CD14-positive monocyte (primary cell): ENCODE measurements at regions not wholly inside any gene's neighbourhood (a gene's known extent, or its start where the extent isn't known, plus 50 kb on each side); places are given as distances from the start of the nearest gene placed in this dataset.
"Not testable (repeated sequence)": the region's sequence is repeated elsewhere in the genome, so short reads cannot be mapped to it uniquely, and the experiment has no call there.

ENCODE experiments used
- DNase-seq, 3 donors: peaks; one replicate each; pipeline ENCODE4 v3.0.0-alpha.2; 2011 to 2022
- H2AFZ ChIP-seq: 2 replicates; pipeline ENCODE4 v1.6.0; 2012; ENCODE audit warnings: mild to moderate bottlenecking, low read depth, low read length, inconsistent platforms; ENCODE audit not compliant: insufficient read depth, poor library complexity, severe bottlenecking
- H3K27ac ChIP-seq, 2 donors: 1 replicate in 1 of 2; 2 replicates in 1 of 2; pipeline ENCODE4 v1.5.1; 2012 to 2013; ENCODE audit warnings: low read length in 2 of 2, control low read depth in 1 of 2, inconsistent platforms in 1 of 2, low read depth in 1 of 2, mild to moderate bottlenecking in 1 of 2
- H3K27me3 ChIP-seq, 2 donors: one replicate each; pipeline versions ENCODE4 v1.6.0 to v1.6.1; 2011 to 2013; ENCODE audit warnings: low read length in 2 of 2; ENCODE audit not compliant: control insufficient read depth in 2 of 2, insufficient read depth in 2 of 2
- H3K36me3 ChIP-seq, 2 donors: replicated peaks in 1 of 2; 1 replicate in 1 of 2; 2 replicates in 1 of 2; pipeline versions ENCODE4 v1.5.1 to v1.6.1; 2012 to 2013; ENCODE audit warnings: low read length in 2 of 2, control low read depth in 1 of 2, inconsistent platforms in 1 of 2, mild to moderate bottlenecking in 1 of 2; ENCODE audit not compliant: insufficient read depth in 2 of 2, control insufficient read depth in 1 of 2
- H3K4me1 ChIP-seq, 2 donors: 1 replicate in 1 of 2; 2 replicates in 1 of 2; pipeline versions ENCODE4 v1.5.1 to v1.6.1; 2012 to 2013; ENCODE audit warnings: low read length in 2 of 2, control low read depth in 1 of 2, inconsistent platforms in 1 of 2, mild to moderate bottlenecking in 1 of 2, moderate library complexity in 1 of 2; ENCODE audit not compliant: insufficient read depth in 2 of 2, control insufficient read depth in 1 of 2
- H3K4me2 ChIP-seq: replicated peaks from 2 replicates; pipeline ENCODE3; 2012; ENCODE audit warnings: low read length, moderate library complexity, mild to moderate bottlenecking; ENCODE audit not compliant: poor library complexity, severe bottlenecking; ENCODE audit errors: extremely low read depth
- H3K4me3 ChIP-seq, 3 experiments: fragments of 200-600 bp in 1 of 3; sonication (generic) in 1 of 3; replicated peaks in 1 of 3; 1 replicate in 2 of 3; 2 replicates in 1 of 3; pipeline ENCODE4 v1.5.1; 2011 to 2013; ENCODE audit warnings: low read length in 3 of 3, mild to moderate bottlenecking in 3 of 3, control low read depth in 2 of 3, low read depth in 2 of 3, inconsistent platforms in 1 of 3, moderate library complexity in 1 of 3
- H3K79me2 ChIP-seq: 2 replicates; pipeline ENCODE4 v1.6.0; 2012; ENCODE audit warnings: mild to moderate bottlenecking, control low read depth, inconsistent platforms, low read length, moderate library complexity; ENCODE audit not compliant: insufficient read depth
- H3K9ac ChIP-seq: 2 replicates; pipeline ENCODE4 v1.6.0; 2017; ENCODE audit warnings: low read length, mild to moderate bottlenecking; ENCODE audit not compliant: insufficient read depth, poor library complexity, severe bottlenecking
- H3K9me3 ChIP-seq, 2 donors: replicated peaks in 1 of 2; 1 replicate in 1 of 2; 2 replicates in 1 of 2; pipeline versions ENCODE4 v1.5.1 to v1.6.1; 2012 to 2013; ENCODE audit warnings: low read length in 2 of 2, control low read depth in 1 of 2; ENCODE audit not compliant: control insufficient read depth in 1 of 2, insufficient read depth in 1 of 2
- H4K20me1 ChIP-seq: 2 replicates; pipeline ENCODE4 v1.6.0; 2012; ENCODE audit warnings: mild to moderate bottlenecking, low read length, control low read depth, moderate library complexity; ENCODE audit not compliant: insufficient read depth
- H3K27ac Mint-ChIP-seq, 7 donors: one replicate each; pipeline ENCODE4 v1.8.0; 2020; ENCODE audit warnings: mild to moderate bottlenecking in 7 of 7, mixed read lengths in 7 of 7, moderate library complexity in 6 of 7, inconsistent platforms in 2 of 7
- H3K27me3 Mint-ChIP-seq, 3 donors: one replicate each; pipeline ENCODE4 v1.8.0; 2021 to 2022; ENCODE audit warnings: low read depth in 3 of 3, mild to moderate bottlenecking in 3 of 3, mixed read lengths in 3 of 3, moderate library complexity in 3 of 3, inconsistent platforms in 1 of 3
- H3K36me3 Mint-ChIP-seq, 2 donors: one replicate each; pipeline ENCODE4 v1.8.0; 2020; ENCODE audit warnings: mixed read lengths in 2 of 2, inconsistent platforms in 1 of 2, mild to moderate bottlenecking in 1 of 2
- H3K4me1 Mint-ChIP-seq: one replicate; pipeline ENCODE4 v1.8.0; 2020; ENCODE audit warnings: mild to moderate bottlenecking, mixed read lengths
- H3K4me3 Mint-ChIP-seq, 2 donors: one replicate each; pipeline ENCODE4 v1.8.0; 2020; ENCODE audit warnings: mild to moderate bottlenecking in 2 of 2, mixed read lengths in 2 of 2, moderate library complexity in 1 of 2
- H3K9me3 Mint-ChIP-seq, 7 donors: one replicate each; pipeline ENCODE4 v1.8.0; 2020 to 2022; ENCODE audit warnings: mixed read lengths in 7 of 7, mild to moderate bottlenecking in 6 of 7, moderate library complexity in 6 of 7, inconsistent platforms in 2 of 7
- CTCF ChIP-seq: fragments of 200-600 bp; IDR thresholded peaks from one replicate; pipeline ENCODE4 v1.8.0; 2022; ENCODE audit warnings: antibody characterized with exemption, mild to moderate bottlenecking
- WGBS: methylation state at CpG from one replicate; pipeline ENCODE4 v1.1.5; 2013; ENCODE audit warnings: missing lambda C conversion rate; ENCODE audit not compliant: insufficient coverage; 5-methylcytosine and 5-hydroxymethylcytosine counted together
- intact Hi-C, 2 donors: fragments of 100-400 bp; cut with micrococcal nuclease; formaldehyde crosslinking; loops; one replicate each; pipeline versions ENCODE4 v1.15.0 to v1.15.1; 2023

DNA sequence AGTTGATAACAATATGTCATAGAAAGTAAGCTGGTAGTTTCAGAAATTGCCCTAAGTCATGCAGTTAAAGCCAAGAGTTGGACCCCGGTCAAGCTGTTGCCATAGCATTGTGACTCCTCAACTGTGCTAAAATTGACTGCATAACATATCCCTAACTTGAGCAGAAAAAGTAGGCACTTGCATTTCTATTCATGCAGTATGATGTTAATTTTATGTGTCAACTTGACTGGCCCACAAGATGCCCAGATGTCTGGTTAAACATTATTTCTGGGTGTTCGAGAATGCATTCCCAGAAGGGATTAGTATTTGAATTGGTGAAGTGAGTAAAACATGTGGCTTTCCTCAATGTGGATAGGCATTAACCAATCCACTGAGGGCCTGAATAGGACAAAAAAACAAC, 136.4 kb downstream of the GPR63 start:
- intact Hi-C loops: no loop called here
- H3K36me3 ChIP-seq: no peaks in the 10 kb centered on the region
- no peak overlapping the region for H2AFZ ChIP-seq
- no peak overlapping the region for H3K27ac Mint-ChIP-seq
- H3K9me3 ChIP-seq: no peaks in the 10 kb centered on the region
- H3K4me1 ChIP-seq: no peaks in the 10 kb centered on the region
- H3K9me3 Mint-ChIP-seq: peaks cover 0 to 5% (median 0%) of the 10 kb centered on the region in 7 donors
- DNase-seq: no peak
- TF ChIP-seq CTCF: no peak
- H3K27ac ChIP-seq: no peak overlapping the region
- H3K4me3 ChIP-seq: no peak overlapping the region
- H3K36me3 Mint-ChIP-seq: no peaks in the 10 kb centered on the region
- no peaks in the 10 kb centered on the region for H3K4me1 Mint-ChIP-seq
- H3K27me3 Mint-ChIP-seq: no peaks in the 10 kb centered on the region
- H3K4me2 ChIP-seq: no peak overlapping the region
- no peaks in the 10 kb centered on the region for H4K20me1 ChIP-seq
- no peak overlapping the region for H3K4me3 Mint-ChIP-seq
- H3K27me3 ChIP-seq: no peaks in the 10 kb centered on the region
- WGBS: no CpG with 5 or more reads among the region's 2 CpGs
- H3K79me2 ChIP-seq: no peaks in the 10 kb centered on the region
- H3K9ac ChIP-seq: no peak overlapping the region

DNA sequence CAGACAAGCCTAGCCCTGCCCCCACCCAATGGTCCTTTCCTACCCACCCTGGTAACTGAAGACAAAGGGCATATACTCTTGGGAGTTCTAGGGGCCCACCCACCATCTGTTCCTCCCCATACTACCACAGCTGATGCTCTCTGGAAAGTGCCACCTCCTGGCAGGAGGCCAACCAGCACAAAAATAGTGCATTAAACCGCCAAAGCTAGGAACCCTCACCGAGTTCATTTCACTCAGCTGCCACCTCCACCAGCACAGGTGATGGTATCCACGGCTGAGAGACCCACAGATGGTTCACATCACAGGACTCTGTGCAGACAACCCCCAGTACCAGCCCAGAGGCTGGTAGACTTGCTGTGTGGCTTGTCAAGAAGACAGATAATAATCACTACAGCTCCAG, 131.5 kb downstream of the FHL5 start:
- H3K4me3 ChIP-seq, intact Hi-C loops, H3K4me1 ChIP-seq, H3K9me3 ChIP-seq, H3K4me2 ChIP-seq, H3K27me3 ChIP-seq, H3K79me2 ChIP-seq, H2AFZ ChIP-seq, H3K27ac ChIP-seq, H4K20me1 ChIP-seq, H3K27me3 Mint-ChIP-seq, H3K9ac ChIP-seq, H3K36me3 ChIP-seq, DNase-seq, H3K4me3 Mint-ChIP-seq, H3K9me3 Mint-ChIP-seq, H3K36me3 Mint-ChIP-seq, H3K4me1 Mint-ChIP-seq: not testable (repeated sequence)
- H3K27ac Mint-ChIP-seq: peak overlapping the region in 2 of 7 donors; percentile 36 to 47
- 86% methylated on average over 3 of the region's 3 CpGs for WGBS
